ENCODE measurements at regions not wholly inside any gene's neighbourhood (a gene's known extent, or its start where the extent isn't known, plus 50 kb on each side); places are given as distances from the start of the nearest gene placed in this dataset.
A peak's percentile ranks its signal among the peaks of the same experiment; 100 is the strongest.

GRCh38 chrX:39755143-39756032, 342.4 kb downstream of the BCOR start:
- DNase-seq = no peak

- no peak for DNase-seq
These were observed 341.5 kb downstream of the BCOR start for GRCh38 chrX:39756086-39756883.

- no peak for DNase-seq
These were observed 339.8 kb downstream of the BCOR start for GRCh38 chrX:39757971-39758370.

- DNase-seq = no peak
These were observed 338.8 kb downstream of the BCOR start for GRCh38 chrX:39758791-39759525.

GRCh38 chrX:39759526-39760224, 338.1 kb downstream of the BCOR start:
- no peak for DNase-seq

- no peak for DNase-seq
These were observed 336.8 kb downstream of the BCOR start for GRCh38 chrX:39760930-39761329.

GRCh38 chrX:39762266-39762841, 335.4 kb downstream of the BCOR start:
- DNase-seq = no peak

GRCh38 chrX:39764441-39764914, 333.3 kb downstream of the BCOR start:
- DNase-seq = no peak

GRCh38 chrX:39765327-39765726, 332.4 kb downstream of the BCOR start:
- no peak for DNase-seq

GRCh38 chrX:39766085-39766726, 331.6 kb downstream of the BCOR start:
- no peak for DNase-seq

- no peak for DNase-seq
These were observed 330.9 kb downstream of the BCOR start for GRCh38 chrX:39766855-39767254.

GRCh38 chrX:39767446-39767845, 330.3 kb downstream of the BCOR start:
- DNase-seq = no peak

GRCh38 chrX:39769748-39770147, 328.0 kb downstream of the BCOR start:
- no peak for DNase-seq

- no peak for DNase-seq
These were observed 326.7 kb downstream of the BCOR start for GRCh38 chrX:39771089-39771488.

- DNase-seq = peak; percentile 64
These were observed 325.5 kb downstream of the BCOR start for GRCh38 chrX:39772057-39772832.

- DNase-seq = no peak
These were observed 324.6 kb downstream of the BCOR start for GRCh38 chrX:39773150-39773549.

- DNase-seq = peak; percentile 15
These were observed 323.6 kb downstream of the BCOR start for GRCh38 chrX:39773923-39774773.

- no peak for DNase-seq
These were observed 322.9 kb downstream of the BCOR start for GRCh38 chrX:39774774-39775328.

GRCh38 chrX:39777623-39778025, 320.1 kb downstream of the BCOR start:
- no peak for DNase-seq
